Stomach (tissue), 4 donors: ENCODE measurements at regions not wholly inside any gene's neighbourhood (a gene's known extent, or its start where the extent isn't known, plus 50 kb on each side); places are given as distances from the start of the nearest gene placed in this dataset.

Experiments used
- CTCF ChIP-seq, 7 experiments: fragments of 450-650 bp in 4 of 7; fragments of 200-600 bp in 3 of 7; sonication (generic) in 3 of 7; IDR thresholded peaks; one replicate each; pipeline ENCODE4 v1.5.1; 2016 to 2019; ENCODE audit warnings: antibody characterized with exemption in 7 of 7, control low read depth in 2 of 7, mild to moderate bottlenecking in 1 of 7
- EP300 ChIP-seq: sonication (generic); formaldehyde crosslinking; IDR thresholded peaks from one replicate; pipeline ENCODE4 v1.6.1; 2017; ENCODE audit warnings: antibody characterized with exemption
- POLR2A ChIP-seq, 4 donors: fragments of 450-650 bp; IDR thresholded peaks; one replicate each; pipeline ENCODE4 v1.6.1; 2016; ENCODE audit warnings: antibody characterized with exemption in 4 of 4, control low read depth in 2 of 4, mild to moderate bottlenecking in 1 of 4, moderate library complexity in 1 of 4
- POLR2AphosphoS5 ChIP-seq, 3 donors: sonication (generic); formaldehyde crosslinking; IDR thresholded peaks; one replicate each; pipeline ENCODE4 v1.6.1; 2016; ENCODE audit warnings: antibody characterized with exemption in 3 of 3

- TF ChIP-seq CTCF (IDR thresholded peaks at IDR 0.05) (no peak), EP300 (no peak), POLR2A (IDR thresholded peaks at IDR 0.05) (no peak), POLR2AphosphoS5 (IDR thresholded peaks at IDR 0.05) (no peak)
Observed at GRCh38 chr2:105575499-105576025, 169.2 kb upstream of the NCK2 start.
